ENCODE measurements at regions not wholly inside any gene's neighbourhood (a gene's known extent, or its start where the extent isn't known, plus 50 kb on each side); places are given as distances from the start of the nearest gene placed in this dataset.

DNA sequence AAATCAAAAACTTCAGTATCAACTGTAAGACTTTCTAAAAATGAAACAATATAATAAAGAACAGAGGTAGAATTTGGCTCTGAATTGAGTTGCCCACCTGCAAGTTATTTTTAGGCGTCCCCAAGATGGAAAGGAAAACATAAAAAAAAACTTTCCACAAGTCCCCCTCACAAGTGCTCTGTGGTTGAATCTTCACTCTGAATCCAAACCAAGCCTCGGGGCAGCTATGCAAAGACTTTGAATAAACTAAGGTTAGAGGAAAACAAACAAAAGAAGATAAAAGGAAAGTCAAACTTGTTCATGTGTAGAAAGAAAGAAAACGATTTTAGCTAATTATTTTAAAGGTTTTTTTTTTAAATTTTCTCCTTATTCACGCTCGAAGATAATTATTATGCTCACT is 372.4 kb upstream of the SLIT2 start:
- DNase-seq: no peak

DNA sequence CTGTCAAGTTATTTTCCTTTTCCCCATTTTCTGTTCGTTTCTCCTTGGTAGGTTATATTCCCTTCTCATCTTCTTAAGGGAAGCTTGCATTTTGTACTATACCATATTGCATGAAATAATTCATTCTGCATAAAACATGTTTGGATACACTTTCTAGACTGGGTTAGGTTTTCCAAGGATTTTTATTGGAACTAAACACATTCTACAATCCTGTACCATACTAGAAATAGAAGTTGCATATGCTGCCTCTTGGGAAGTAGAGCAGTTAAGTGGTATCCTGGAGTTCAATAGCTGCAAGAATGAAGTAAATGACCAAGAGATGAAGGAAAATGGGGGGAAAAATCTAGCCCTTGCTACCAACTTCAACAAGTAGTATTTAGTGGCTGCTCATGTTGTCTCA is 393.7 kb upstream of the SLIT2 start:
- DNase-seq: no peak

DNA sequence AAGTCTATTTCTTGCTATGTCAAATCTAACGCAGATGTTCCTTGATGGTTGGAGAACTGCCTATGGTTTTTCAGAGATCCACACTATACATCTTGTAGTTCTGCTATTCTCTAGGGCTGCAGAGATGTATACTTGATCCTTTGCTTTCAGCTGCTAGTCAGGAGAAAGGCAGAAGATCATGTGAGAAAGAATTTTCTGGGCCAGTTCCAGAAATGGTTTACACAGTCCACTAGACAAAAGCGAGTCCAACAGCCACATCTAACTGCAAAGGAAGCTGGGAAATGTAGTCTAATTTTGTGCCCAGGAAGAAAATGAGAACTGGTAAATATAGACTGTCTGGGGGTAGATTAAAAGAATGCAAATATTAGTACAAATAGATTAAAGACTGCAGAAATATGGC is 394.3 kb upstream of the SLIT2 start:
- no peak for DNase-seq

DNA sequence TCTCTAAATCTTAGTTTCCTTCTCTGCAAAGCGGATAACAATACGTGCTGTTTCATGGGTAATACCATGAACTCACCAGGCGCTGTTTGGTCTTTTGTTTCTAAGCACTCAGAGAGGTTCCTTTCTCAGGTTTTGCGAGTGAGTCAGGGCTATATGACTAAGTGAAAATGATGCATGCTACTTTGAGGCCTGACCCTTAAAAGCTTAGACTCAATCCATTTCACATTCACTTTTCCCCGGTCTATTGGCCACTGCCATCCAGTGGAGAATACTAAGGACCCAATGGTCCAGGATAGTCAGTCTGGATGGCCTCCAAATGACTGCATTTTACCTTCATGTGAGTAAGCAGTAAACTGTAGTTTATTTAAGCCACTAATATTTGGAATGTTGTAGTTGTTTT is 400.8 kb upstream of the SLIT2 start:
- no peak for DNase-seq

DNA sequence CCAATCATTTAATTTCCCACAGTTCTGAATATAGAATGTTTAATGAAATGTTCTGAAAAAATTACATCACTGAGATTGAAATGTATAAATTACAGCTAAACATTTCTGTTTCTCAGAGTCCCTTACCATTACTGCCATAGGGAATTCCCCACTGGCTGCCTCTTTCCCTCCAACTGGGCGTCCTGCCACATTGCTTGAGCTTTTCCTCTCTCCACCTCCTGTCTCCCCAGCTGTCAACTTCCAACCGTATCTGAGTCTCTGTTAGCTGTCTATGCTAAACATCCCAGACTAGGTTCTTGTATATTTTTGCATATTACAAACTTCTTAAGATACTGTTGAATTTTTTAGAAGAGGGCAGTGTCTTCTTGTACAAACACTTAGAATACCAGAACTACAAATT is 407.3 kb upstream of the SLIT2 start:
- no peak for DNase-seq

DNA sequence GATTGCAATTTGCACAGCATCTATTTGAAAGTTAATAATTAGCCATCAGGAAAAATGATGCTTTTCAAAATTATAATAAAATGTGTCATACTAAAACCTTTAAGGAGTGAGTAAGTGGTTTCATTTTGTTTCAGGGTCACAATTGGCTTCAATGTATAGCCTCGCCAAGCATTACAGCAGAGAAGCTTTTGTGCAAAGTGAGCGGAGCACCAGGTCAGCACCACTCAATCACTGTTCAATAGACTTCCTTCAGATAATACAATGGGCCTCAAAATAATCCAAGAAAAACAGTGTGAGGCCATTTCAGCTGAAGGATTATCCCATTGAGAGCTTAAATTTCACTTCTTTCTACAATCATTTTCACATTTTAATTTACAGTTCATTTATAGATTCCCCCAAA is 409.2 kb upstream of the SLIT2 start:
- DNase-seq: no peak

DNA sequence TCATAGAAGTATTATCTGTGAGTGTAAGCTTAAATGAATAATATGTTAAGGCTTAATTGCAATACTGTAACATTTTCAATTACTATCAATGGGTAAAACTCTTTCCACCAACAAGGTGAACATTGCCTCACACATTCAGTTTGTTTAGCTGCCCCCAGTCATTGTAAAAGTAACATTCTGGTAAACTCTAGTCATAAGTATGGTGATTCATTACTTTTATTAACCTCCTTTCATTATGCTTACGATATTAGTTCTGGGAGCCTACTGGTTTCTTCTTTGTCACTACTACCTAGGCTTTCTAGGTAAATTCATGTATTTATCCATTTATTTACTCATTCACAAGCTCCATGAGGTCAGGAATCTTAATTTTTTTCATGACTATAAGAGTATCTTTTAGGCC is 412.8 kb upstream of the SLIT2 start:
- no peak for DNase-seq

DNA sequence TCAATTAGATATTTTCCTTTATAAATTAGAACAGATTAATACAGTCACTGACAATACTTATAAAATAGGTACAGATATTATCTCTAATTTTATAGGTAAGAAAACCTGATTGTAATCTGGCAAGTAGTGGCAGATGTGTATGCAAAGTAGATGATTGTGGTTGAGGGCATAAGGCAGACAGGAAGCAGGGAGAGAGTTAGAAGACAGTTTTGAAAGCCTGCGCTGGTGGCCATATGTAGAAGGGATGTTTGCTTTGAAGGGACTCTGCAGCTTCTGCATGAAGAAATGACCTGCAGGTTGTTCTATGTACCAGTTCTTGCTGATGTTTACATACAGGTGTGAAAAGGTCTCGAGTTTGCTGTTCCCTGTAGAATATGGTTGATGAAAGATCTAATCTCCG is 416.3 kb upstream of the SLIT2 start:
- DNase-seq: no peak

DNA sequence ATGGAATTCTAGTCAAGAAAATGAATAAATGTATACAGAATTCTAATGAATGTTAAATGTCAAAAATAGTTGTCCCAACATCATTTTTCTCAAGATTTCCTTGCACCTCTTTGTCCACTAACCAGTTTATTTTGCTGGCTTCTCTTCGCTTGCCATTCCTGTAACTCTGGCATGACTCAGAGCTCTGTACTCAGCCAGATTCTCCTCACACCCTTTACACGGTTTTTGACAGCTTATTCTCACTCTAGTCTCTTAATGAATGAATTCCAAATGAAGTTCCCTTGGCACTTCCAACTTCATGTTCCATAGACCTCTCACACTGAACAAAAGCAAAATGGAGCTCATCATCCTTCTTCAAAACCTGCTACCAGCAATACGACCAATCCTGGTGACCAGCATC is 419.3 kb upstream of the SLIT2 start:
- no peak for DNase-seq

DNA sequence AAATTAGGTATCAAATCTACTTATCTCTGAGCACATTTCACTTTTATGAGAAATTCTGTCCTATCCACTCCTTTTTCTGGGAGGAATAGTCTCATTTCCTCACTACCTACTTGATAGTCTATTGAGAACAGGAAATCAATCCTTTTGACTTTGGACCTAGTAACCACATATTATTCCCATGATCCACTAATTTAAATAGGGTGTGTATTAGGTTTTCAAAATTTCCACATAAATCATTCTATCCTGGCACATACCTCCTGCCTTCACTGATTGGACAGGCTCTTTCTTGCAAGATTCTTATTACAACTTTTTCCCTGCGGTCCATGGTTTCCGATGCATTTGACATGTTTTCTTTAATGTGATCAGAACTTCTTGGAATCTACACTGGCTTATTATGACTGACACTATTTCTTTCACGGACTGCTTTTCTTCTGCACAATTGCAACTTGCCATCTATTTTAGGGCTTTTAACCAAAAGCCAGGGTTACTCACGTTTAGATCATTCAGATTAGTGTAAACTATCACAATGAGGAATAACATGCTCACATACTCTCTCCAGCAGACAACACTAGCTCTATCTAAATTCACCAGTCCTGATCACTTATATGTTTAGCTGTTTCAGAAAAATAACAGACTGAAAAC is 419.9 kb upstream of the SLIT2 start:
- DNase-seq: no peak

DNA sequence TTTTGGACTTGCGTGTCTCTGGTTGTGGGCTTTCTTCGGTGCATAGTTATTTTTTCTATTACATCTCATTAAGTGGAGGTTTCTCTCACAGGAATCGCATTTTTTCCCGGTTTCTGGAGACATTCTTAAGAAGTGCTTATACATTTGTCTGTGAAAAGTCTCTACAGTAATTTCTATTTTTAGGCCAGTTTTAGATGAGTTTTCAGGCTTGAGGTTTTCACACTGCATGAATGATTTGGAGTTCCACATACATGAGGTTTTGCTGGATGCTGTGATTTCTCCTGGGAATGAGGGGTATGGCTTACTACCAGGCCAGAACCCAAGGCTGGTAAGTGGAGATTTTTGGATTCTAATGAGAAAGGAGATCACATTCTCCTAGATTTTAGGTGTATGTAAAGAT is 422.6 kb upstream of the SLIT2 start:
- DNase-seq: no peak

DNA sequence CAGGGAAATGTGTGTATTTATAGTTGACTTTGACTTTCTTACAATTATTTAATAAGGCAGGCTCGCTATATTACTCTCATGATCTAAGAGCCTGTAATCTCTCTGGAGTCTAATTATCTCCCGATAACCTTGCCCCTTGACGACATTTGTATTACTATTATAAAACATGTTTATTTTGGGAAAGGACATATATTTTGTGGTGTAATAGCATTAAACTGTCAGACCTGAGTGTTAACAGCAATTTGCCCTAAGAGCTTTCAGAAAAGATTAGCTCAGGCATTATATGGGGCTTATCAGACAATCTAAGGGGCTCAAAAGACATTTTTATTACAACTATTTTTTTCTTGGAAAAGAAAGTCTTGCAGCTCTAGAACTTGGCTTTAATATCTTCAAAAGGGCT is 427.9 kb upstream of the SLIT2 start:
- DNase-seq: no peak

DNA sequence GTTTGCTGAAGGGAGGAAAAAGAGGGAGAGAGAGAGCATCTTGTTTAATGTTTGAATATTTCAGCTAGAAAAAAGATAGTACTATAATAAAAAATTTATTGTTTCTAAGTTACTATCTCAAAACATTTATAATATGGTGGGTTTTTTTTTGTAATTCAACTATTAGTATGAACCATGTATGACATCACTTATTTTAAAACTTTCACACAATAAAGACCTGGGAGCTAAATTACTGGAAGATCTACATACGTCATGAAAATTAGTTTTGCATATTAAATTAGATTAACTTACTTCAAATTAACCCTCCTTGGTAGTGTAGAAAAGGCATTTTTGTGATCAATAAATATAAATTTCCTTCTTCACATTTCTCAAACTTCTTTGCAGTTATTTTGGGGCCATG is 432.0 kb upstream of the SLIT2 start:
- DNase-seq: no peak

DNA sequence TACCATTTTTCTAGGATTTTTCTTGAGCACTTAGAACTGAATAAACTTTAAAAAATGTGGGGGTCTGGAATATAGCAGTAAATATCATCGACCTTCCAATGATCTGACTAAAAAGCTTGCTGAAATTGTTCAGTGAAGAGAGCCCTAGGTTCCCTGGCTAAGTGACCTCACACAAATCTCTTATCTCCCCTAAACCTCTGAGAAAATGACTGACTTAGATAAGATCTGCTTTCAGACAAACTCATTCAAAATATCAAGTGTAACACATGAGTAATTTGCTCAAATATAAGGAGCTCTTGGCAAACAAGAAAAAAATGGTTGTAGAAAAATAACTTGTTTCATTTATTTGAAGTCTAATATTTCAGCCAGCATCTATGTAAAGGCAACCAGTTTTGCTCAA is 441.7 kb upstream of the SLIT2 start:
- no peak for DNase-seq

DNA sequence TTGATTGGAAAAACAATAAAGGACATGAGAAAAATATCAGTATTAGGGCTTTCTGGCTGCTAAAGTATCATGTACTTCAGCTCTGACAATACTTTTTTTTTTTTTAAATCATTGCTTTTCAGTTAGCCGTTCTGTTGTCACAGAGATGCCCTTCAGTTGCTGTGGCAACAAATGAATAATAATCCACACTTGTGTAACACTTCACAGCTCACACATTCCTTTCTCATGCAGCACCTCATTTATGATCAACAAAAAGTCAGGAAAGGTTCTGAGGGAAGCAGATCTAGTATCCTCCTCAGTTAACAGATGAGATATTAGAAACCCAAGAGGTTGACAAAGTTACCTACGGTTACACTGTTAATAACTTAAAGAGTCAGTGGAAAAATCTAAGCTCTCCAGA is 444.2 kb upstream of the SLIT2 start:
- DNase-seq: no peak

DNA sequence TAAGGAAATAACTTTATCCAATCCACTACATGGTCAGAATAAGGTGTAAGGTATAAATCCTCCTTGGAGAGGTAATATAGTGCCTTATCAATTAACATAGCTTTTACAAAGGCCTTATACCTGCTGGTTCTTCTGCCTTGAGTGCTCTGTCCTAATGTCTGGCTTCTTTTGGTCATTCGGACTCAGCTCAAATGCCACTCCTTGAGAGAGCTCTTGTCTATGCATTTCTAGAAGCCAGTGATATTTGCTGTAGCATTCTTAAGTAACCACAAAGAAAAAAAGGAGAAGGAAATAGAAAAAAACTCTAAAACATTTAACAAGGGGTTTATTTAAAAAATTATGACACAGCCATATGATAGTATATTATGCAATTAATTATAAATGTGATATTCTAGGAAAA is 444.8 kb upstream of the SLIT2 start:
- DNase-seq: no peak

DNA sequence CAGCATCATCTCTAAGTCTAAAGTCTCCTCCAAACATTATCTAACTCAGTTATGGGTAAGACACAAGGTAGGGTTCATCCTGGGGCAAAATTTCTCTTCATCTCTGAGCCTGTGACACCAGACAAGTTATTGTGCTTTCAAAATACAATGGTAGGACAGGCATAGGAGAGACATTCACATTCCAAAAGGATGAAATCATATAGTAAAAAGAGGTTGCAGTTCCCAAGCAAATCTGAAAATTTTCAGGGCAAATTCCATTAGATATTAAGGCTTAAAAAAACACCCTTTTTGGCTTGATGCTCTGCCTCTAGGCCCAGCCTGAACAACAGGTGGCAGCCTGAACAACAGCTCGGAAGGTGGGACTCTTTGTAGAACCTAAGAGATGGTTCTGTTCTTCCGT is 448.3 kb upstream of the SLIT2 start:
- DNase-seq: no peak

DNA sequence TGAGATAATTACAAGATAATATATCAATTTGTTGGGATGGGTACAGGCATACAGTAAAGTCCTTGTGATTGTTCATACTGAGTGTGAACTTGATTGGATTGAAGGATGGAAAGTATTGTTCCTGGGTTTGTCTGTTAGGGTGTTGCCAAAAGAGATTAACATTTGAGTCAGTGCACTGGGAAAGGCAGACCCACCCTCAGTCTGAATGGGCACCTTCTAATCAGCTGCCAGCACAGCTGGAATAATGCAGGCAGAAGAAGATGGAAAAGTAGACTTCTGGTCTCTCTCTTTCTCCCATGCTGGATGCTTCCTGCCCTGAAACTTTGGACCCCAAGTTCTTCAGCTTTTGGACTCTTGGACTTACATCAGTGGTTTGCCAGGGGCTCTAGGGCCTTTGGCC is 457.9 kb upstream of the SLIT2 start:
- DNase-seq: no peak

DNA sequence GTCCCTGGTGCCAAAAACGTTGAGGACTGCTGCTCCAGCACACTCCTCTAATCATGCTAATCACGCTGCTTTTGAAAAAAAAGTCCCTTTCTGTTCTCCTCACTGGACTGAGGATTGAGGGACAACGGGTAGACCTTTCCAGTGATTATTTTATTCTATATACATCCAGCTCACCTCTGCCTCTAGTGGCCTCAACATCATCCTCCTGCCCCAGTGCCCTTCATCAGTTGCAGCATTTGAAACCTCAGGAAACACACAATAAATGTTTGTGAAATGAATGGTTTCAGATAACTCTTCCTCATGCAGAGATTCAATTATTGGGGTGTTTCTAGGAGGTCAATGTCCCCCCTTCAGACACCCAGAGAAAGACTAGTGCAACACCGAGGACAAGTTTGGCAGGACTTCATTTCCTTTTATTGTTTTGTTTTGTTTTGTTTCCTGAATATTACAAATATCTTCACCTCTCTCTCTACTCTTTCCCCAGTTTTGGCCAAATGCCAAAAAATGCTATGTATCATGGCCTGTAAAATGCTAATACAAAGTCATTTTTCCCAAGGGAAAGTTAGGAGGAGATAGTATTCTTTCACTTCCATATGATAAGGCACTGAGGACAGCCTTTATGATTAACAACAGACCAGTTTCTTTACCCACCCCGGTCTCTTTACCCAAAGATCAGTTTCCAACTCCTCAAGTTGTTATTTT is 460.1 kb upstream of the SLIT2 start:
- no peak for DNase-seq

DNA sequence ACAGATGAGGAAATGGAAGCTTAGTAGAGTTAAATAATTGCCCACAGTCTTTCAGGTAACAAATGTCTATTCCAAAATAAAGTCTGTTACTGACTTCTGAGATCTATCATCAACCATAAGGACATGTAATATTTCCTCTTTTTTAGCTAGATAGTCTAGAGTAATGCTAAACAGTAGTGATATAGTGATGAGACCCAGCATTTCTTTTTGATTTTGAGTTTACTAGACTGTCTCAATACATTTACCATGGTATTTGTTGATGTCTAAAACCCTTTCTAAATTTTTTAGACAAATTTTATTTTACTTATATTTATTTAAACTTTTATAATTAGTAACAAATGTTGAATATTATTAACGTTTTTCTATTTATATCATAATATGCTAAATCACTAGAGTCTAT is 465.1 kb upstream of the SLIT2 start:
- DNase-seq: no peak

DNA sequence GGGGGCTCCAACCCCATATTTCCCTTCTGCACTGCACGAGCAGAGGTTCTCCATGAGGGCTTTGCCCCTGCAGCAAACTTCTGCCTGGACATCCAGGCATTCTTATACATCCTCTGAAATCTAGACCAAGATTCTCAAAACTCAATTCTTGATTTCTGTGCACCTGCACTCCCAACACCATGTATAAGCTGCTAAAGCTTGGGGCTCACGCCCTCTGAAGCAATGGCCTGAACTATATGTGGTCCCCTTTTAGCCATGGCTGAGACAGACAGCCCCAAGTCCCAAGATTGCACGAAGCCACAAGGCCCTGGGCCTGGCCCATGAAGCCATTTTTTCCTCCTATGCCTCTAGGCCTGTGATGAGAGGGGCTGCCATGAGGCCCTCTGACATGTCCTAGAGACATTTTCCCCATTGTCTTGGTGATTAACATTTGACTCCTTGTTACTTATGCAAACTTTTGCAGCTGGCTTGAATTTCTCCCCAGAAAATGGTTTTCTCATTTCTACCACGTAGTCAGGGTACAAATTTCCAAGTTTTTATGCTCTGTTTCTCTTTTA is 468.0 kb upstream of the SLIT2 start:
- DNase-seq: no peak

DNA sequence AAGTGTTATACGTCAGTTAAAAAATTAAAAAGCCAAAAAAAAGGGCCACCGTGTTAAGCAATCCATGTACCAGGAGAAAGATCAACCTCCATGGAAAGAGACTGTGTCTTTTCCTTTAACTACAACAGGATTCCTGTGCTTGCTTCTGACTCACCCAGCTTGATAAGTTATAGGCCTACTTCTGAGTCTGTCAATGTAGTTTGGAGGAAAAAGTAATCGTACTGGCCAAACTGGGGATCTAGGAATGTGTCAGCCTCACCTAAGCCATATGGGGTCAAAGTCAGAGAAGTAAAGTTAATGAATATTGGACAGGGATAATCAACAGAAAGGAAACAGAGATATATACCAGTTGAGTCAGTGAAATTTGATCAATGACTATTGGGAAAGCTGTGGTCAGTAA is 470.8 kb upstream of the SLIT2 start:
- DNase-seq: no peak

DNA sequence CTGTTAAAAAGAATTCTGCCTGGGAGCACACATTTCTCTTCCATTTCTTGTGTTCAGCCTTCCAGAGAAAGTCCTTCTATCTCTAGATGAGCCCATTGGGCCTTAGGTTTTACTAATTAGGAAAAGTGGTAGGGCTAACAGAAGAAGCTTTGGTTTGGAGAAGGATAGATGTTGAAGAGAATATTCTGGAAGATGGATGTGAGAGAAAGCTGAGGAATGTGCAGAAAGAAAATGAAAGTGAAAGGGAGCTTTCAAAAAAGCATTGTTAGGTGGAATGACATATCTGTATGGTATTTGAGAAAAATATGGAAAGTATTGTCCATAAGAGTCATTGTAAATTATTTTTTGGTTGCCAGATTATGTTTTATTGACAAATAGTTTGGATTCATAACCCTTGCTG is 474.8 kb upstream of the SLIT2 start:
- no peak for DNase-seq

DNA sequence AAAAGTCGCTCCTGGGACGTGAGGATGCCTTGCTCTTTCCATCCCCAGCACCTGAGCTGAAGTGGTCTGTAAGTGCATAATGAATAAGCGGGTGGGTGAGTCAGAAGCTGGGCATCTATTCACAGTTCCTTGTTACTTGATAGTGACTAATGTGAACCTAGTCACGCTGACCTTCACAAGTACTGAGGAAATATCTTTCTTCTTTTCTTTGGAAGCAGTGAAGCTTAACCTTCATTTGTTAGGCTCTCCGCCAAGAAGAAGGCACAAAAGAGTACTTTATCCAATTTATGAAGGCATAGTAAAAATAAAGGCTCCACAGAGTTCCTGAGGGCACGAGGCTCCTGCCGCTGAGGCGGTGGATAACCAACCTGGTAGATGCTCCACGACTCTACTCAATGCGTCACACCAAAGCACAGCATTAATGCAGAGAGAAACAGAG is 475.7 kb upstream of the SLIT2 start:
- no peak for DNase-seq

DNA sequence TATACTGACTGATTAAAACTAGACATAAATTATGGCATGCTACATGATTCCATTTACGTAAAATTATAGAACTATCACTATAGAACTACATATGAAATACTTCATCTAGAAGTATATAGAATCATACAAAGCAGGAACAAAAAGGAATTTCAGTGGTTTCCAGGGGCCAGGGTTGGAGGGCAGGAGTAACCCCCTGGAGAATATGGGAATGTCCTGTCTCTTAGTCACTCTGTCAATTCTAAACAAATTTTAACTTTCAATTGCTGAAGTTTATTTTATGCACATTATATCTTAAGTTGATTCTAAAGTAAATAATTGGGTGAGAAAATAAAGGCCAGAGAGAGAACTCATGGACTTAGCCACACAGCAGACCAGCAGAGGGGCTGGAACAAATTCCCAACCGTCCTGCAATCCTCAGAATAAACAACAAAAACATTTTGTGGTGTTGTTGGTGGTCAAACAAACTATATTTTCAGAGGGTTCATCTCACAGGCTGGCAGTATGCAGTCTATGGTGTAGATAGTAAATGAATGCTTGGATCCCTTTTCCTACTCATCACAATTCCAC is 476.9 kb upstream of the SLIT2 start:
- DNase-seq: no peak
